ENCODE measurements at regions not wholly inside any gene's neighbourhood (a gene's known extent, or its start where the extent isn't known, plus 50 kb on each side); places are given as distances from the start of the nearest gene placed in this dataset.

- no peak for TF ChIP-seq POLR2AphosphoS5 (IDR thresholded peaks at IDR 0.05; ENCODE audit: low read depth, low read length)
- TF ChIP-seq RAD21 (IDR thresholded peaks at IDR 0.05 in 1 of 2, conservative IDR thresholded peaks at IDR 0.05 in 1 of 2; ENCODE audit: low read depth in 2 of 2, low read length in 2 of 2), result no peak
- no peak for TF ChIP-seq FOSL1 (IDR thresholded peaks at IDR 0.05; ENCODE audit: insufficient read depth, low read depth, low read length)
- no peak for TF ChIP-seq CTCF (IDR thresholded peaks at IDR 0.05; ENCODE audit: control extremely low read depth in 1 of 3, insufficient read depth in 1 of 3, low read depth in 1 of 3, low read length in 3 of 3)
- no peak for TF ChIP-seq EZH2 (IDR thresholded peaks at IDR 0.05; ENCODE audit: low read depth, low read length, severe bottlenecking)
- no peak for TF ChIP-seq TCF12 (IDR thresholded peaks at IDR 0.05; ENCODE audit: low read depth, low read length)
- no peak for TF ChIP-seq SIX5 (IDR thresholded peaks at IDR 0.05; ENCODE audit: low read depth, low read length)
- TF ChIP-seq EGR1 (IDR thresholded peaks at IDR 0.05; ENCODE audit: borderline replicate concordance, low read depth, low read length), result no peak
- TF ChIP-seq JUND (IDR thresholded peaks at IDR 0.05; ENCODE audit: low read length), result no peak
- no peak for TF ChIP-seq SP1 (IDR thresholded peaks at IDR 0.05; ENCODE audit: low read depth, low read length)
- no peak for TF ChIP-seq SRF (IDR thresholded peaks at IDR 0.05; ENCODE audit: low read depth, low read length)
- no peak for TF ChIP-seq SP2 (IDR thresholded peaks at IDR 0.05; ENCODE audit: low read length)
These were observed 85.9 kb downstream of the MAGED4 start for GRCh38 chrX:52270453-52271116.
